Skeletal muscle satellite cell (primary cell): ENCODE measurements at regions not wholly inside any gene's neighbourhood (a gene's known extent, or its start where the extent isn't known, plus 50 kb on each side); places are given as distances from the start of the nearest gene placed in this dataset.

Experiments used
- H3K27me3 ChIP-seq: 2 replicates; pipeline ENCODE4 v1.7.0; 2013; ENCODE audit warnings: low read length; ENCODE audit not compliant: control insufficient read depth, insufficient read depth
- H3K36me3 ChIP-seq: 2 replicates; pipeline ENCODE4 v1.7.0; 2013; ENCODE audit warnings: mild to moderate bottlenecking, control low read depth, low read length; ENCODE audit not compliant: insufficient read depth
- H3K4me1 ChIP-seq: 2 replicates; pipeline ENCODE4 v1.7.0; 2013; ENCODE audit warnings: low read length; ENCODE audit not compliant: control insufficient read depth, insufficient read depth
- H3K4me2 ChIP-seq: 2 replicates; pipeline ENCODE4 v1.7.0; 2013; ENCODE audit warnings: mild to moderate bottlenecking, low read length
- H3K4me3 ChIP-seq: 2 replicates; pipeline ENCODE4 v1.7.0; 2013; ENCODE audit warnings: low read length
- H3K9ac ChIP-seq: 2 replicates; pipeline ENCODE4 v1.7.0; 2013; ENCODE audit warnings: mild to moderate bottlenecking, low read depth, low read length, moderate library complexity
- H3K9me3 ChIP-seq: replicated peaks from 2 replicates; pipeline ENCODE4 v1.7.0; 2013; ENCODE audit warnings: mild to moderate bottlenecking, control low read depth, low read length

GRCh38 chr7:1293950-1294411, 61.3 kb downstream of the UNCX start:
- H3K4me3 ChIP-seq = no peak overlapping the region
- H3K4me1 ChIP-seq = peaks cover 5% of the 10 kb centered on the region
- H3K4me2 ChIP-seq = no peak overlapping the region
- peaks cover 62% of the 10 kb centered on the region for H3K27me3 ChIP-seq
- H3K36me3 ChIP-seq = no peaks in the 10 kb centered on the region
- no peaks in the 10 kb centered on the region for H3K9me3 ChIP-seq
- no peak overlapping the region for H3K9ac ChIP-seq

GRCh38 chr7:1295776-1296355, 63.2 kb downstream of the UNCX start:
- no peaks in the 10 kb centered on the region for H3K9me3 ChIP-seq
- H3K27me3 ChIP-seq = peaks cover 60% of the 10 kb centered on the region
- H3K36me3 ChIP-seq = no peaks in the 10 kb centered on the region
- no peak overlapping the region for H3K9ac ChIP-seq
- no peak overlapping the region for H3K4me3 ChIP-seq
- no peaks in the 10 kb centered on the region for H3K4me1 ChIP-seq
- no peak overlapping the region for H3K4me2 ChIP-seq

DNA sequence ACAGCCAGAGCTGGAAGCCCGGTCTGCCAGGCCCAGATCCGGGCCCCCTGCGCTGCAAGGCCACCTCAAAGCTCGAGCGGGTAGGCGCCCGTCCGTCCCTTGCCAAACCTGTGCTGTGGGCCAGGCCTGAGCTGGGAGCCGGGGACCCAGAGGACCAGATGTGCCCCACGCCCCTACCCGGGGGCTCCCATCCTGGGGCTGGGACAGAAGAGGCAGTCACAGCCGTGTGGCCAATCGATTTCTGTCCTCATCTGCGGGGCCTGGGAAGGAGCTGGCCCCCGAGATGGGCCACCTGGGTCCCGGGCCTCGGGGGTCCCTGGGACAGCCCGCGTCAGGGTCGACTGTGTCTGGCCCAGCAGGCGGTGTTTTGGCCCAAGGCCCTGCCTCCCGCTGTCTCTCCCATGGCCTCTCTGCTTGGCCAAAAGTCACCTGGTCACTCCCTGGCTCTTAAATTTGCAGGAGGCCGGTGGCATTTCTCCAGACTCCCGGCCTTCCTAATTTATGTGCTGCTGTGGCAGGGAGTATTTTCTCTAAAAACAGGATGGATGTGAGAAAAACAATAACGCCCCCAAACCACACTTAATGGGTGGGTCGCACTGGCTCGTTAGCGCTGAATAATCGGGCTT, 63.8 kb downstream of the UNCX start:
- no peak overlapping the region for H3K9ac ChIP-seq
- no peak overlapping the region for H3K4me2 ChIP-seq
- no peaks in the 10 kb centered on the region for H3K4me1 ChIP-seq
- H3K27me3 ChIP-seq = peaks cover 54% of the 10 kb centered on the region
- H3K9me3 ChIP-seq = no peaks in the 10 kb centered on the region
- H3K36me3 ChIP-seq = no peaks in the 10 kb centered on the region
- H3K4me3 ChIP-seq = no peak overlapping the region

GRCh38 chr7:1297017-1297960, 64.6 kb downstream of the UNCX start:
- Histone ChIP-seq H3K4me1 (no peaks in the 10 kb centered on the region), H3K4me2 (no peak overlapping the region), H3K9me3 (no peaks in the 10 kb centered on the region), H3K9ac (no peak overlapping the region), H3K36me3 (no peaks in the 10 kb centered on the region), H3K27me3 (peaks cover 46% of the 10 kb centered on the region), H3K4me3 (no peak overlapping the region)

DNA sequence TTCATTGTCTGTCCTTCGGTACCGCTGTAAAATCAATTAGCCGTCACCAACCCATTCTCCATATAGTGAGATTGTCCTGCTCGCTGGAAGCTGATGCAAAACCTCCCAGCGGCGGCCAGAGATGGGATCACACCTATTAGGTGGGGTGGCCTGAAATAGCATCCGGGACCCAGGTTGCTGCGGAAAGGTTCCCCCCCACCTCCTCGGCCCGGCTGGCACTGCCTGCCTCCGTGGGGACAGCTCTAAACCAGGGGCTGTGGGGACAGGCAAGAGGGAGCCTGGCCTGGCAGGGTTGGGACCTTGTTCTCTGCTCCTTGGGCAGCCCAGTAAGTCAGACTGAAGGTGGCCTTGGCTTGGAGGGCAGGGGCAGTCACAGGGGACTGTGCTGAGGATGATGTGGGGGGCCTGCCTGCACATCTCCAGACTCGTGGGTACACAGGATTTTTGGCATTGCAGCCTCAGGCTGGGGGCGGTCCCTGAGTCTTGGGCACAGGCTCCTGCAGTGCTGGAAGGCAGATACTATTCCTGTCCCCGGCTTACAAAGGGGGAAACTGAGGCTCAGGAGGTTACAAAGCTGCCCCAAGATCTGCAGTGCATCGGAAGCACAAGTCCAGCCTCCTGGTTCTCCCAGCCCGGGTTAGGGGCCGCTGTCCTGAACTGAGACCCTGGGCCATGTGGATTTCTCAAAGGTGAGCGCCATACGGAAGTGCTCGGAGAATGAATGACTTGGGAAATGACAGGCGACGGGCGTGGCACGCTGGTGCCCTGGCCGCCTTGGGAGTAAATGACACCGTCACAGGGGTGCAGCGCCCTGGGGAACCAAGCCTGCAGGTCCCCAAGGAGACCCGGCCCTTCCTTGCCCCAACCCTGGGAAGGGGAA, 65.6 kb downstream of the UNCX start:
- H3K4me1 ChIP-seq = no peaks in the 10 kb centered on the region
- no peak overlapping the region for H3K4me2 ChIP-seq
- peaks cover 45% of the 10 kb centered on the region for H3K27me3 ChIP-seq
- no peaks in the 10 kb centered on the region for H3K9me3 ChIP-seq
- no peak overlapping the region for H3K4me3 ChIP-seq
- no peaks in the 10 kb centered on the region for H3K36me3 ChIP-seq
- no peak overlapping the region for H3K9ac ChIP-seq

DNA sequence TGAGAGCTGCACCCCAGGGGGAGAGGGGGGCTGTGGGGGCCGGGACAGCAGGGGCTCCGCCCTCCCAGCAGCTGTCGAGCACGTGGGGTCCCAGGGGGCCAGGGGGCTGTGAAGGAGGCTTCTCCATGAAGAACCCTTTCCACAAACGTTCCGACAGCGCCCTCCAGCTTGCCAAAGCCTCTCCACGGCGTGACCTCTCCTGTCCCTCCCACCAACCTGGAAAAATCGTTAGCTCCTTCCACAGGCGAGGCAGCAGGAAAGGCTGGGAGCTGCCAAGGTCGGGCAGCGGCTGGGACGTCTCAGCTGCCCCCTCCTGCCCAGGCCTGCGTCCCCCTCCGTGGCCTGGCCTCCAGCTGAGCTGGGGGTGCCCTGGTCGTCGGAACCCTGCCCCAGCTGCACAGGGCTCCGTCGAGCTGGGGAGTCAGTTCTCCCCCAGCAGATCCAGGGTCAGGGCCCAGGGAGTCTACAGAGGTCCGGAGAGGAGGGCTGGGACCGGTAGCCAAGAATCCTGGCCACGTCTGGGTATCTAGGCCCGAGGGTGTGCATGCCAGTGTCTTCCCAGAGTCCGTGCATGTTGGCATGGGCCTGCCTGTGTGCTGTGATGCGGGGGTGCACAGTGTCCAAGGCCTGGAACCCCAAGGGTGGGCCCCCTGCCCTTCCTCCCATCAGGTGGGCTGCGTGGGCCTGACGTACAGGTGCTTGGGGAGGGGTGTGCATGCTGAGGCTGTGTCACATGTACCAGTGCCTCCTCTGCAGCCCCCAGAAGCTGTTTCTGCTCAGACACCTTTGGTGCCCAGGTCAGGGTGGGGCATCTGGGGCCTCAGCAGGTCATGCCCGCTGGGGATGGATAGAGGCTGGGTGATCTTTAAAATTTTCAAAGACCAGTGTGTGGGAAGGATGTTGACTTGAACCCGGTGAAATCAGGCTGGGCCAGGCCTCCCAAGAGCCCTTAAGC, 66.5 kb downstream of the UNCX start:
- Histone ChIP-seq H3K4me2 (no peak overlapping the region), H3K9me3 (no peaks in the 10 kb centered on the region), H3K4me3 (no peak overlapping the region), H3K27me3 (peaks cover 45% of the 10 kb centered on the region), H3K36me3 (no peaks in the 10 kb centered on the region), H3K4me1 (no peaks in the 10 kb centered on the region), H3K9ac (no peak overlapping the region)

DNA sequence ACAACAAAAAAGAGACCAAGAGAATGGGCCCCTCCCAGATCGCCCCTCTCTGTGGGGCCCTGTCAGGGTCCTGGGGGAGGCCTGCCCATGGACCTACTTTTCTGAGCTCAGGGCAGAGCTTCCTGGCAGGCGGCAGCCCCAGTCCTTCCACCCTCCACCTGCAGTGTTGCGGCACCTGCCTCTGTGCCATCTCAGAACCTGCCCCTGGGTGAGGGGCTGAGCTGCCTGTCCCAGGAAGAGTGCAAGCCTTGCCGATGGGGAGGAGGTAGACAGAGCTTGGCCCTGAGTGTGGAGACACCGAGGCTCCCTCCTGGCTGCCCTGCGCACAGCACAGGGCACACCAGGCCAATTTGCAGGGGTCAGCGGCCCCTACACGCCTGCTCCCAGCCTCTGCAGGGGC, 67.5 kb downstream of the UNCX start:
- H3K27me3 ChIP-seq = peaks cover 49% of the 10 kb centered on the region
- no peak overlapping the region for H3K9ac ChIP-seq
- H3K4me3 ChIP-seq = no peak overlapping the region
- H3K4me2 ChIP-seq = no peak overlapping the region
- no peaks in the 10 kb centered on the region for H3K9me3 ChIP-seq
- no peaks in the 10 kb centered on the region for H3K36me3 ChIP-seq
- H3K4me1 ChIP-seq = no peaks in the 10 kb centered on the region

- no peak overlapping the region for H3K9ac ChIP-seq
- no peaks in the 10 kb centered on the region for H3K9me3 ChIP-seq
- H3K4me3 ChIP-seq = no peak overlapping the region
- no peaks in the 10 kb centered on the region for H3K4me1 ChIP-seq
- H3K27me3 ChIP-seq = peaks cover 51% of the 10 kb centered on the region
- no peak overlapping the region for H3K4me2 ChIP-seq
- no peaks in the 10 kb centered on the region for H3K36me3 ChIP-seq
Measured at GRCh38 chr7:1300636-1301035, 68.0 kb downstream of the UNCX start.

DNA sequence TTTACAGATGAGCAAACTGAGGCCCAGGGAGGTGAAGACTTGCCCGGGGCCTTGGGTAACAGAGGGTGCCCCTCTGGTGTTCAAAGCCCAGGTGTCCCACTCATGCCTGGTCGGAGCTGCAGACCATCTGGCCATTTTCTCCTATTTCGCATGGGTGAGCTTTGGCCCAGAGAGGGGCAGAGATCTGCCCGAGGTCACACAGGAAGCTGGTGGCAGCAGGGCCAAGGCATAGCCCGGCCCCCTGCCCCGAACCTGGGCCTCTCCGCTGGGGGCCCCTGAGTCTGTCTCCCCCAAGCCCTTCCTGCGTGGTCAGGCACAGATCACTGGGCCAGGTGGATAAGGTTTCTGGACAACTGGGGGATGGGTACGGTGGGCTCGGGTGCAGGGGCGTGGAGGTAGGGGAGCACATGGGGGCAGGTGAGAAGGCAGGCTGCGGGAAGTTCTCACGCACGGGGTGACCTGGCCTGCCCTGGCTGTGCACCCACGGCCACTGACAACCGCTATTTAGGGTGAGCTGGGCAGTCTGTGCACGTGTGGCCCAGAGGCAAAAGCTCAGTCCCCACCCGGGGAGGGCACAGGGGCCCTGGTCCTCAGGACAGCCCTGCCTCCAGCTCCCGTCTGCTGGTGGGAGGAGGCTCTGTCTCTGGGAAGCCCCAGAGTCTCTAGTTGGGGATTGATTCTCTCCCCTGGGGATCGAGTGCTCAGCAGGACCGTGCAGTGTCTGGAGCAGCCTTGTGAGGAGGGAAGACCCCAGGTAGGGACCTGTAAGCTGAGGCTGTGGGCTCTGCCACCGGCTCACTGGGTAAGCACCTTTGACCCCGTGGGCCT, 68.6 kb downstream of the UNCX start:
- Histone ChIP-seq H3K36me3 (no peaks in the 10 kb centered on the region), H3K4me3 (no peak overlapping the region), H3K4me2 (no peak overlapping the region), H3K9ac (no peak overlapping the region), H3K27me3 (peaks cover 46% of the 10 kb centered on the region), H3K9me3 (no peaks in the 10 kb centered on the region), H3K4me1 (no peaks in the 10 kb centered on the region)

DNA sequence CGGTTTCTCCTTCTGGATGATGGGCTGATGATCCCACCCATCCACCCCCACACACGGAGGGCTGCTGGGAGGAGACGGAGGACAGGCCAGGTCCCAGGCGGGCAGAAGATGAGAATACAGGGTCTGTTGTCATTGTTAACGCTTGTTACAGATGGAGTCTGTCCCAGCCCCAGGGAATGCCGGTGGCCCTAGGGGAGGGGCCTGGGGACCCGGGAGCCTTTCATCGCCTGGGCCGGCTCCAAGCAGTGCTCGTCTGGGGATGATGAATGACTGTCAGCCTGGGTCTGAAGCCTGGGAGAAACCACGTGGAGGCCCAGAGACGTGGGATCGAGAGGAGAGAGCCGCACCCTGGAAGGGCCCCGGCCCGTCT, 69.2 kb downstream of the UNCX start:
- Histone ChIP-seq H3K9me3 (no peaks in the 10 kb centered on the region), H3K4me2 (no peak overlapping the region), H3K9ac (no peak overlapping the region), H3K4me3 (no peak overlapping the region), H3K36me3 (no peaks in the 10 kb centered on the region), H3K4me1 (no peaks in the 10 kb centered on the region), H3K27me3 (peaks cover 40% of the 10 kb centered on the region)
